HepG2 (cell line): ENCODE measurements at regions not wholly inside any gene's neighbourhood (a gene's known extent, or its start where the extent isn't known, plus 50 kb on each side); places are given as distances from the start of the nearest gene placed in this dataset.

Source experiments
- ATAC-seq: fragments of 200-7000 bp; cut with Tn5 transposase; 3 replicates; pipeline ENCODE4 v1.9.1; 2020; ENCODE audit warnings: mild to moderate bottlenecking, moderate library complexity
- BruUV-seq: library from RNA; stranded (reverse); fragments of 400-500 nt; replicated peaks from 2 replicates; lab custom pipeline; 2021; lab: Mats Ljungman, UMichigan
- CTCF ChIA-PET: fragments of 300-600 bp; formaldehyde crosslinking; extraction: SDS; loops from one replicate; lab custom pipeline; 2021; ENCODE audit warnings: low total read pairs, inconsistent platforms, low intra/inter-chr PET ratio; lab: Yijun Ruan, JAX
- POLR2A ChIA-PET: fragments of 350-600 bp; sonication (Branson Sonifier 250); formaldehyde crosslinking; loops from one replicate; lab custom pipeline; 2020; ENCODE audit warnings: antibody characterized with exemption, inconsistent platforms; lab: Yijun Ruan, JAX
- DNase-seq: peaks from one replicate; pipeline ENCODE4 v3.0.0-alpha.2; 2015; ENCODE audit warnings: low spot score
- FAIRE-seq: peaks from 3 replicates; lab custom pipeline; 2011; peaks lifted over from hg19 to GRCh38; lab: Jason Lieb, UNC
- H2AFZ ChIP-seq: one replicate; pipeline ENCODE4 v1.6.1; 2011; ENCODE audit warnings: low read length, inconsistent platforms
- H3K27ac ChIP-seq: fragments of 300-600 bp; 3 replicates; pipeline ENCODE4 v1.8.0; 2011; ENCODE audit warnings: mixed run types, mild to moderate bottlenecking, mixed read lengths, low read length, inconsistent platforms; ENCODE audit not compliant: insufficient read depth; ENCODE audit errors: extremely low read length
- H3K27me3 ChIP-seq, 2 experiments: fragments of 200-600 bp in 1 of 2; 2 replicates in 1 of 2; 3 replicates in 1 of 2; pipeline versions ENCODE4 v1.6.0 to v1.8.0; 2011; ENCODE audit warnings: low read length in 2 of 2, mild to moderate bottlenecking in 2 of 2, moderate library complexity in 2 of 2, inconsistent platforms in 1 of 2; ENCODE audit not compliant: insufficient read depth in 2 of 2, control insufficient read depth in 1 of 2
- H3K36me3 ChIP-seq, 2 experiments: fragments of 200-600 bp in 1 of 2; replicated peaks in 1 of 2; 2 replicates in 1 of 2; 3 replicates in 1 of 2; pipeline versions ENCODE4 v1.5.1 to v1.8.0; 2011; ENCODE audit warnings: low read length in 2 of 2, inconsistent platforms in 1 of 2; ENCODE audit not compliant: insufficient read depth in 2 of 2, control insufficient read depth in 1 of 2
- H3K4me1 ChIP-seq: 2 replicates; pipeline ENCODE4 v1.5.1; 2012; ENCODE audit warnings: low read length, inconsistent platforms; ENCODE audit not compliant: insufficient read depth
- H3K4me2 ChIP-seq: 2 replicates; pipeline ENCODE4 v1.6.0; 2011; ENCODE audit warnings: low read depth, low read length, inconsistent platforms
- H3K4me3 ChIP-seq, 3 experiments: fragments of 200-600 bp in 1 of 3; sonication (generic), shearing (Covaris generic) in 1 of 3; replicated peaks in 1 of 3; 2 replicates each; pipeline ENCODE4 v1.5.1; 2011 to 2016; ENCODE audit warnings: low read length in 3 of 3, inconsistent platforms in 2 of 3, low read depth in 2 of 3, mild to moderate bottlenecking in 2 of 3, control low read depth in 1 of 3, mixed read lengths in 1 of 3; ENCODE audit not compliant: insufficient read depth in 1 of 3
- H3K79me2 ChIP-seq: one replicate; pipeline ENCODE4 v1.6.1; 2011; ENCODE audit warnings: low read length, inconsistent platforms; ENCODE audit not compliant: insufficient read depth
- H3K9ac ChIP-seq: 2 replicates; pipeline ENCODE4 v1.6.0; 2011; ENCODE audit warnings: mild to moderate bottlenecking, low read depth, low read length, inconsistent platforms; ENCODE audit not compliant: insufficient read depth
- H3K9me3 ChIP-seq: 2 replicates; pipeline ENCODE4 v1.5.1; 2012; ENCODE audit warnings: mild to moderate bottlenecking, low read length
- H4K20me1 ChIP-seq: 2 replicates; pipeline ENCODE4 v1.6.0; 2011; ENCODE audit warnings: inconsistent platforms, mild to moderate bottlenecking, low read length, moderate library complexity; ENCODE audit not compliant: insufficient read depth
- HHEX ChIP-seq: IDR thresholded peaks from 2 replicates; pipeline ENCODE4 v1.6.1; 2016; ENCODE audit warnings: control low read depth
- HMG20A ChIP-seq: IDR thresholded peaks from 2 replicates; pipeline ENCODE4 v1.6.1; 2016; ENCODE audit warnings: borderline replicate concordance
- ZNF12 ChIP-seq: sonication (generic); formaldehyde crosslinking; IDR thresholded peaks from 2 replicates; pipeline ENCODE4 v1.5.0; 2020; ENCODE audit warnings: missing genetic modification reagents
- ZNF709 ChIP-seq: sonication (generic); formaldehyde crosslinking; IDR thresholded peaks from 2 replicates; pipeline ENCODE4 v1.5.0; 2020; ENCODE audit warnings: mild to moderate bottlenecking, missing genetic modification reagents
- WGBS: methylation state at CpG from one replicate; pipeline ENCODE4 v1.1.6; 2017; ENCODE audit warnings: low lambda C conversion rate; 5-methylcytosine and 5-hydroxymethylcytosine counted together
- in situ Hi-C: cut with HindIII; loops from 2 replicates; pipeline ENCODE4 v1.10.0; 2017; ENCODE audit warnings: low pct_unique_long_range_greater_than_20kb; ENCODE audit not compliant: extremely low pct_ligation_motif_present
- intact Hi-C: fragments of 100-400 bp; cut with micrococcal nuclease; formaldehyde crosslinking; loops from one replicate; pipeline ENCODE4 v1.10.0; 2022; ENCODE audit not compliant: unreplicated experiment

DNA sequence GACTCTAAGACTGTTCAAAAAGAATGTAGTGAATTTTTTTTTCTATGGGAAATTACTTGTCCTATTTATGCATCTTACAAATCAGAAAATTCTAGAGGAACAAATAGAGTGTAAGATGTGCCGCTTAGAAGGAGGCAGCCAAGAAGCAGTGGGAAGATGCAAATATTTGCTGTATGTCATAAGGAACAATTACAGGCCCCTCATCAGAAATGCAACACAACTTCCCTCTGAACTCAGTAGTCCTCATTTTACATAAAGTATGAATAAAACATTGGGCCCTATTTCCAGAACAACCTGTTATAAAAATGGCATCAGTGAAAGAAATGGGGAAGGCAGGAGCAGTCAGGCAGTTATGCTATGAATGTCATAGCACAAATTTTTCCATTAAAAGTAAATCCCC, 50.7 kb upstream of the SCG2 start:
- ChIA-PET CTCF (no interaction called here), POLR2A (no interaction called here)
- Histone ChIP-seq H3K9me3 (no peaks in the 10 kb centered on the region), H3K27me3 (peaks cover 0 to 16% of the 10 kb centered on the region in 2 experiments; a peak in 2 of 5 replicates), H3K79me2 (no peaks in the 10 kb centered on the region), H3K36me3 (no peaks in the 10 kb centered on the region), H2AFZ (no peak overlapping the region), H3K4me1 (no peaks in the 10 kb centered on the region), H4K20me1 (no peaks in the 10 kb centered on the region), H3K4me3 (no peak overlapping the region), H3K27ac (no peak overlapping the region), H3K9ac (no peak overlapping the region), H3K4me2 (no peak overlapping the region)
- no TSS peak for BruUV-seq
- in situ Hi-C loops, result no loop called here
- DNase-seq (no peak), ATAC-seq (no peak), FAIRE-seq (no peak)
- intact Hi-C loops, result no loop called here
- TF ChIP-seq HHEX (CRISPR knock-in tag) (no peak), ZNF709 (no peak)
- WGBS, result 0% methylated on average over 1 of the region's 1 CpG

DNA sequence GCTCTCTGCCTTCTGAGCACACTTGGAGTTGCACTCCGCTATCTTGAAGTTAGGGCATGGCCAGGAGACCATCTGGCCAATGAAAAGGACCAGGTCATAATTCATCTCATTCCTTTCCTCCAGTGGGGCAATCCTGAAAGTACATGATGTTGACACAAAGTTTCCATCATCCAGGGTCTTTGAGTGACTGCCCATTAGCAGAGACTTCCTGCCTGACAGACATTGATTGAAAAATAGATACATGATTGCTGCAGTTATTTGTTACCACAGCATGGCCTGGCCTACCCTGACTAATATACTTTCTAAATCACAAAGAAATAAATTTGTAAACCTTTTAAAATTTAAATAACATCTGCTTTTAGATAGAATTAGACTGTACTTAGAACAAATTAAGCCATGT, 50.0 kb upstream of the SCG2 start:
- Histone ChIP-seq H3K79me2 (no peaks in the 10 kb centered on the region), H2AFZ (no peak overlapping the region), H3K27ac (no peak overlapping the region), H3K9me3 (no peaks in the 10 kb centered on the region), H3K4me2 (no peak overlapping the region), H3K4me1 (no peaks in the 10 kb centered on the region), H3K27me3 (peaks cover 0 to 20% of the 10 kb centered on the region in 2 experiments; a peak in 2 of 5 replicates)
- intact Hi-C loops, result no loop called here
- ChIA-PET CTCF (no interaction called here), POLR2A (no interaction called here)
- 8% methylated on average over 1 of the region's 1 CpG for WGBS
- in situ Hi-C loops, result no loop called here
- no TSS peak for BruUV-seq
- peak; percentile 75; the same call in 1 of the 2 replicates for TF ChIP-seq ZNF12 (CRISPR knock-in tag)
- TF ChIP-seq HMG20A (CRISPR knock-in tag), result no peak
- TF ChIP-seq, all 625 proteins: peak for 1
- no peak for FAIRE-seq
- Histone ChIP-seq H3K36me3 (no peaks in the 10 kb centered on the region), H4K20me1 (no peaks in the 10 kb centered on the region), H3K9ac (no peak overlapping the region), H3K4me3 (no peak overlapping the region)
- ATAC-seq, result no peak
- DNase-seq, result no peak
